Stimulated activated CD4-positive, alpha-beta T cell treated with anti-CD3 and anti-CD28 coated beads, Interleukin-12 subunit alpha, Interleukin-12 subunit beta, amount 100 ng/mL, for 4 hours (primary cell): ENCODE measurements at regions not wholly inside any gene's neighbourhood (a gene's known extent, or its start where the extent isn't known, plus 50 kb on each side); places are given as distances from the start of the nearest gene placed in this dataset.
"Not testable (repeated sequence)": the region's sequence is repeated elsewhere in the genome, so short reads cannot be mapped to it uniquely, and the experiment has no call there.

Source experiments
- DNase-seq: peaks from one replicate; pipeline ENCODE4 v3.0.0-alpha.2; 2020

GRCh38 chr9:1505489-1505888, 455.3 kb downstream of the DMRT2 start:
- no peak for DNase-seq

DNA sequence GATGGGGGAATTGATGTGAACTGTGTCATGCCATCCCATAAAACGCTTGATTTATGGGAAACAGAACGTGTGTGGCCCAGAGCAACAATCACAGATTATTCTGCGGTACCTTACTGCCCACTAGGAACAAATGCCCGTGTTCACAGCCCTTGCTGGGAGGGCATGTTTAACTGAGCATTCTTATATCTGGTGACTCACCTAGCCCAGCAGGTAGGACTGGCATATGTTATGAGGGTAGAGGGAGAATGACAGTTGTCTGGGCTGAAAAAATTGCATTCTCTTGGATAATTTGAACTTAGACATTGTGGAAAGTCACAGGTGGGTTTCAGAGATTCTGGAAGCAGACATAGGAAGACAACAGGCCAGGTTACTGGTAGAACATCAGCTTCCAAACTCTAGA, 460.6 kb downstream of the DMRT2 start:
- no peak for DNase-seq

- no peak for DNase-seq
Measured at GRCh38 chr9:1513105-1513504, 462.9 kb downstream of the DMRT2 start.

DNA sequence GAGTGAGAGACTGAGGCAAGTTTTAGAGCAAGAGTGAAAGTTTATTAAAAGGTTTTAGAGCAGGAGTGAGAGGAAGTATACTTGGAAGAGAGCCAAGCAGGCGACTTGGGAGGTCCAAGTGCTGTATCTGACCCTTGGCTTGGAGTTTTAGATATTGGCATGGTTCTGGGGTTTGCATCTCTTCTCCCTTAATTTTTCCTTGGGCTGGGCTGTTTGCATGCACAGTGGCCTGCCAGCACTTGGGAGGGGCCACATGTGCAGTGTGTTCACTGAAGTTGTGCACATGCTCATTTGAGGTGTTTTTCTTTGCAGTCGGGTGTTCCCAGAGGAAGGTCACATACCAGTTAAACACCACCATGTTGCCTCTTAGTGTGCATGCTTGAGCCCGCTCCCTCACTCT, 464.1 kb downstream of the DMRT2 start:
- no peak for DNase-seq

GRCh38 chr9:1514776-1515363, 464.7 kb downstream of the DMRT2 start:
- no peak for DNase-seq

- no peak for DNase-seq
Measured at GRCh38 chr9:1515557-1515956, 465.4 kb downstream of the DMRT2 start.

- DNase-seq: no peak
Measured at GRCh38 chr9:1521547-1521946, 471.4 kb downstream of the DMRT2 start.

- no peak for DNase-seq
Measured at GRCh38 chr9:1522219-1522767, 472.1 kb downstream of the DMRT2 start.

- DNase-seq: no peak
Measured at GRCh38 chr9:1528456-1528855, 478.3 kb downstream of the DMRT2 start.

DNA sequence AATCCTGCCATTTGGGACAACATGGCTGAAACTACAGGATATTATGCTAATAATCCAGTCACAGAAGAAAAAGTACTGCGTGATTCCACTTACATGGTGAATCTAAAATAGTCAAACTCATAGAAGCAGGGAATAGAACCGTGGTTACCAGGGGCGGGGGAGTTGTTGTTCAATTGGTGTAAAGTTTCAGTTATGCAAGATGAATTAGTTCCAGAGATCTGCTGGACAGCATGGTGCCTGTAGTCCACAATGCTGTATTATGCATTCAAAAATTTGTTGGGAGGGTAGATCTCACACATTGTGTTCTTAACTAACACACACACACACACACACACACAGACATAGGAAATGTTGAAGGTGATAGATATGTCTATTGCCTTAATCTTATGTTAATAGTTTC, 480.5 kb downstream of the DMRT2 start:
- DNase-seq: no peak

DNA sequence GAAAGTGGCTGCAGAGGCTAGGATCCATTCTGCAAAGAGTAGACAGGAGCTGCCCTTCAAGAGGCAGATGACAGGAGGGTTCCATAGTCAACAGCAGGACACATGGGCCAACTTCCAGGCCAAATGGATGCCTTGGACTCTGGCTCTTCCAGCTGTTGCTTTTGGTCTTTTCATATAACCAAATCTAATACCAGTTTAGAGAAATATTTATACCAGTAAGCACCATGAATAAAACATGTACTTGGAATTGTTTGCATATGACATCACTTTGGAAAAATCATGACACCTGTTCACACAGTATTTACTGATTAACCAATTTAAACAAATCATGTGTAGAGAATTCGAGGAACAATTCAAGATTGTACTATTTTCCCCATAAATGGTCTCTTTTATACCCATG, 481.3 kb downstream of the DMRT2 start:
- DNase-seq: no peak

DNA sequence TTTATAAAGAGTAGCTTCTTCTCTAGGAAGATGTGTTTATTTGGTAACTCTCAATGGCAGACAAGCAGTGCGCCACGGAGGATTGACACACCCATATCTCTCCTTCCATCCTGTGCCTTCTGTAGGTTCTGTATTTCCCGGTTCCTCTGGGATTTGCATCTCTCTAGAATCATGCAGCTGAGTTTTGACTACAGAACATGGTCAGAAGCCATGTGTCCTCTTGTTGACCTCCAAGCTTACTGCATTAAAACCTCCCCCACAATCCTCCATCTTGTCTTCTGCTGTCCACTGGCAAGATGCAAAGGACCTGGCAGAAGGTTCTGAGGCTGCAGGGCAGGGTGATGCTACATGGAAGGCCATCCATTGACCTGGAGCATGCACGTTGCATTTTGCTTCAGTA, 482.0 kb downstream of the DMRT2 start:
- DNase-seq: no peak

DNA sequence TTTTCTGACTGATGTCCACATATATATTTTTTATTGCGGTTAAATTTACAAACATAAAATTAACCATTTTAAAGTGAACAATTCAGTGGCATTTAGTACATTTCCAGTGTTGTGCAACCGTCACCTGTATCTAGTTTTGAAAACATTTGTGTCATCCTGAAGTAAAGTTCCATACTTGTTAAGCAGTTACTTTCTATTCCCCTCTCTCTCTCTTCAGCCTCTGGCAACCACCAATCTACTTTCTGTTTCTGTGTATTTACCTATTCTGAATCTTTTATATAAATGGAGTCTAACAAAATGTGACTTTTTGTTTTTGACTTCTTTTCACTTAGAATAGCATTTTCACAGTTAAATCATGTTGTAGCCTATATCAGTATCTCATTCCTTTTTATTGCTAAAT, 480.1 kb upstream of the SMARCA2 start:
- DNase-seq: no peak

- DNase-seq: no peak
Measured at GRCh38 chr9:1535599-1535998, 479.5 kb upstream of the SMARCA2 start.

DNA sequence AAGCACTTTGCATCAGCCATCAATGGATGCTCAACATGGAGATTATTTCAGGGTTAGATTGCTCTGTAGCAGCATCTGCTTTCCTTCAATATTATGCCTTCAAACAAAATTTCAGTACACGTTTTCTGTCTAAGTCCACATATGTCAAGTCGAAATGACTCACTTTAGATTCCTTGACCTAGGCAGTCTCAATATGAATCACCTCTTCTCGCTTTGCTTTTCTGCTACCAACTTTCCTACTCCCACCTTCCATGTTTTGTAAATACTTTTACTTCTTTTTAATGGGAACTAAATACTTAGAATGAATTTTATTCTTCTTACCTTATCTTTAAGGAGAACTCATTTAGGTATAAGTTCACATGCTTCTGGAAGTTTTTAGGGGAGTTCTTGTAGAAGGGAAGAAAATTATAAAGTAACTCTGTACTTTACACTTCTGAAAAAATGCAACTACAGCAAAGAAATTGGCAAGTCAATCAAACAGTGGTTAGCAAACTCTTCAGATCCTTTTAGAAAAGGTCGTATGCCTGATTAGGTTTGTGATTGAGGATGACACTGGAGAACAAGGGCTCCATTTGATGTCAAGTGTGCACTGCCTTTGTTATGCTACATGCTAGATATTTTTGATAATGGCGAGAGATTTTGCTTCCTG, 478.5 kb upstream of the SMARCA2 start:
- no peak for DNase-seq

DNA sequence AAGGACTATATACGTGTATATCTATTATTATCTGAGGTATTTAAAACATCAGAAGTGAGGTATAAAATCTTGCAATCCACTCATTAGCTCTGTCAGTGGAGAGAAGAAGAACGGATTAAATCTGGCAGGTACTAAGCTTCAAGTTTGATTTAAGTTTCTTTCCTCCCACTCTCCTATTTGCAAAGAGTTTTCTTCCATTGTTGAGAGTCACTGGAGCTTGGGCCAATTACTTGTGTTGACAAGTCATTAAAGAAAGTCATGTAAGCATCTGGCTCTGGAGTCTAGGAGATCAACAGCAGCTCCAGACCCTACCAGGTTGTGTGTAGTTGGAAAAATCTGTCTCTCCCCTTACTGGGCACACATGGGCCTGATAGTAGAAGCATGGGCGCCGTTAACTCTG, 476.8 kb upstream of the SMARCA2 start:
- DNase-seq: no peak

- no peak for DNase-seq
Measured at GRCh38 chr9:1539216-1539615, 475.9 kb upstream of the SMARCA2 start.

DNA sequence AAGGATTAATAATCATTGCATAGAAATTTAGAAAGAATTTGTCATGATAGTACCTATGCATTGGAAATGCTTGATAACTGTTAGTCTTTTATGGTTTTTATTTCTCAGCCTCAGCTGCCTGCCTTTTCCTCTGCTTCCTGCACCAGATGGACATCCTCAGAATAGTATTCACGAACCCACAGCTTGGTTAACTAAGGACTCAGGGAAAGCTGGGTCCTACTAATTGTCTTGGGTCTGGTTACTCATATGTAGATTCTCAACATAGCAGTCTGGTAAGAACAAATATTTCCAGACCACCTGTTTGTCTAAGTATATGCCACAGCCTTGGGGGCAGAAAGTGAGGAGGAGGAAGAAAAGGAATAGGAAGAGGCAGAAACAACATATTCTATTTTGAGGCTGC, 464.5 kb upstream of the SMARCA2 start:
- DNase-seq: no peak

DNA sequence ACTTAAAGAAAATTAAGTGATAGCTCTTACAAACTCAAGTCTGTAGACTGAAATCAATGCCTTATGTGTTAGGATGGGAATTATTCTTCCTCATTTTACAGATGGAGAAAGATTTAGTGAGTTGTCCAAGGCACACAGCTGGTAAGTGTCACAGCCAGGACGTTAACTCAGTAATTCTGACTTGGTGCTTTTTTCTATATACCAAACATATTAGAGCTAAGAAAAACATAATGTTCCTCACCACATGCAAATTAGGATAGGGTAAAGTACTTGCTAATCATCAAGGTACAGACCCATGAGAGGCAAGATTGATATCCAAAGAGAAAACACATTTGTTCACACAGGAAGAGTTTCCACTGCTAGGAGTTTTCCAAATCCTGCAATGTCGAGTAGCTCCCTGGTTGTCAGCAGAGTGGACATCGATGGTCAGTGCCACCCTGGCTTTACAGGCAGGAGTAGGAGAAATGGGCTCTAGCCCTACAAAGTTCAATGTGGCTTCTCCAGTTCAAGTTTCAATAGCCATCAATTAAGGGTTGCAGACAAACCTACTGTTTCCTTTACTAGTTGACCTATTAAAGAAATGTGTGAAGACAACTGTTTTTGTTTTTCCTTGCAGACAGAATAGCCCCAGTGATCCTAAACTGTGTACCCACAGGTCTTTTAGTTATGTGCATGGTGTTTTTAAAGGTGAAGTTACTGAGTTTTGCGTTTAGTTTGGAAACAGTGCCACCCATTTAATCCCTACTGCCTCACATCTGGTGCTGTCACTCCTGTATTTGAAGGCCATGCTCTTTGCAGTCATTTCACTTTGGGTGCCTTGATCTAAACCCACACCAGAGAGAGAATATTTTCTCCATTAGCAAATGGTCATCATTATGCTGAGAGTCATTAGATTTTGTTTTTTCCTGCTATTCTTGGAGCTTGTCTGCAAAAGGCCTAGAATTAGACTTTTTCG, 460.8 kb upstream of the SMARCA2 start:
- DNase-seq: no peak

DNA sequence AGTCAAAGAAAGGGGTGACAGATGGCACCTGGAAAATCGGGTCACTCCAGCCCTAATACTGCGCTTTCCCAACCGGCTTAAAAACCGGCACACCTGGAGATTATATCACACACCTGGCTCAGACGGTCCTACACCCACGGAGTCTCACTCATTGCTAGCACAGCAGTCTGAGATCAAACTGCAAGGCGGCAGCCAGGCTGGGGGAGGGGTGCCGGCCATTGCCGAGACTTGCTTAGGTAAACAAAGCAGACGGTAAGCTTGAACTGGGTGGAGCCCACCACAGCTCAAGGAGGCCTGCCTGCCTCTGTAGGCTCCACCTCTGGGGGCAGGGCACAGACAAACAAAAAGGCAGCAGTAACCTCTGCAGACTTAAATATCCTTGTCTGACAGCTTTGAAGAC, 456.5 kb upstream of the SMARCA2 start:
- DNase-seq: not testable (repeated sequence)

GRCh38 chr9:1575939-1576338, 439.2 kb upstream of the SMARCA2 start:
- DNase-seq: no peak

- no peak for DNase-seq
Measured at GRCh38 chr9:1580215-1580614, 434.9 kb upstream of the SMARCA2 start.

DNA sequence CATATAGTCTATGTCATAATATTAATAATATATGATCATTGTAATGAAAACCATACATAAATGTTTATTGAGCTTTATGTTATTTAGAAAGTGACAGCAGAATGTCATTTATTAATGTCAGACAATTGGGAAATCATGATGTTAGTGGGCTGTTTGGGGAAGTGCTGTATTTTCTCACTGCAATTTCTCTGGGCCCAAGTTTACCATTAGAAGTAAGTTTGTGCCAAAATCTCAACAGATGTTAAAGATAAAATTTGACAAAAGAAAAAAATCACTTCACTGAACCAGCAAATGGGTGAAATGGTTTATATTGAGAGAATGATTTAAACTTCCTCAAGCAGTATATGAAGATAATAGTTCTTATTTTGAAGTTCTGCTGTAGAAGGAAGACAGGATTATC, 433.2 kb upstream of the SMARCA2 start:
- no peak for DNase-seq

DNA sequence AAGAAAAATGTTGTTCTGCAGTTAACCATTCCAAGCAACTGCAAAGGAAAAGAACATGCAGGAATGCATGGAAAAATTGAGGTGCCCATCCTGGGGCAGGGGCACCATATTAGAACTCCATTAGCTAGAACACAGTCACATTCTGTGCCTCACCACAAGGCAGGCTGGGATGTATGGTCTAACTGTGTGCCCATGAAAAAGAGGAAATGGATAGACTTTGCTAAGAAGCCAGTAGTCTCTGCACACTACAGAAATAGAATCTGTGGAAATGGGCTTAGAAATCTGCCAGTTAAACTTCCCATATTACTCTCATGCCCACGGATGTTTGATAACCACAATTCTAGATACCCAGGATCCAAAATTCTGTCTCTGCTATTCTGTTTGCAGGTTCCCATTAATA, 423.8 kb upstream of the SMARCA2 start:
- no peak for DNase-seq
